ENCODE measurements at regions not wholly inside any gene's neighbourhood (a gene's known extent, or its start where the extent isn't known, plus 50 kb on each side); places are given as distances from the start of the nearest gene placed in this dataset.

GRCh38 chr12:123046431-123046830 is 66.0 kb downstream of the ARL6IP4 start:
- H3K36me3 ChIP-seq (ENCODE audit: control insufficient read depth in 2 of 4, insufficient read depth in 4 of 4, low read length in 3 of 4): no peaks in the 10 kb centered on the region
- H4K20me1 ChIP-seq (replicated peaks in 1 of 2; ENCODE audit: control insufficient read depth in 1 of 2, insufficient read depth in 2 of 2, low read length in 2 of 2): peaks cover 0 to 3% of the 10 kb centered on the region in 2 experiments
- no peak overlapping the region for H3K4ac ChIP-seq (replicated peaks; ENCODE audit: insufficient read length, low read depth, low read length)
- DNase-seq (ENCODE audit: low read depth in 1 of 2, low spot score in 2 of 2) (no peak), FAIRE-seq (no peak)
- no peak overlapping the region for H2AK5ac ChIP-seq (ENCODE audit: low read depth, low read length)
- H3K4me2 ChIP-seq (ENCODE audit: insufficient read depth in 1 of 2, low read depth in 2 of 2, low read length in 2 of 2): no peak overlapping the region
- H2BK12ac ChIP-seq (ENCODE audit: low read depth, low read length): no peak overlapping the region
- H3K9me3 ChIP-seq (ENCODE audit: insufficient read depth in 2 of 2, low read depth in 1 of 2, low read length in 1 of 2): no peaks in the 10 kb centered on the region
- H2BK5ac ChIP-seq (ENCODE audit: low read depth, low read length): no peak overlapping the region
- 90% methylated on average over 3 of the region's 3 CpGs; no CpG with 5 or more reads in 1 of the 2 experiments for WGBS, 2 experiments (ENCODE audit: extremely low coverage in 1 of 2, insufficient coverage in 1 of 2, insufficient read length in 1 of 2, insufficient replicate concordance in 2 of 2, low coverage in 1 of 2, low lambda C conversion rate in 2 of 2, missing lambda C conversion rate in 1 of 2)
- H3K79me2 ChIP-seq (ENCODE audit: control insufficient read depth in 1 of 2, insufficient read depth in 2 of 2, low read length in 2 of 2): no peaks in the 10 kb centered on the region
- H2BK15ac ChIP-seq (ENCODE audit: low read length): no peak overlapping the region
- H3K18ac ChIP-seq (ENCODE audit: extremely low read depth, low read length): no peak overlapping the region
- ChIA-PET CTCF (ENCODE audit: partially characterized antibody) (interaction anchor here (0.9 to 6.6 kb wide), 4 partner anchors 14 to 192 kb away, joined by 4 to 63 read pairs (median 34); no protein-coding TSS in a partner anchor), POLR2A (ENCODE audit: partially characterized antibody) (interaction anchor here (1.1 to 1.2 kb wide), 2 partner anchors 13 to 59 kb away, joined by 3 read pairs; no protein-coding TSS in a partner anchor)
- no peaks in the 10 kb centered on the region; a peak in 1 of 7 replicates for H3K4me1 ChIP-seq (replicated peaks in 1 of 4; ENCODE audit: control insufficient read depth in 3 of 4, insufficient read depth in 4 of 4, low read length in 3 of 4)
- H3K14ac ChIP-seq (ENCODE audit: insufficient read length): no peak overlapping the region
- no peak overlapping the region for H2AFZ ChIP-seq (ENCODE audit: low read length)
- H3K23ac ChIP-seq (ENCODE audit: insufficient read length): no peak overlapping the region
- H3K27ac ChIP-seq (ENCODE audit: low read depth, low read length): no peak overlapping the region
- no peaks in the 10 kb centered on the region for H3K23me2 ChIP-seq (ENCODE audit: low read depth, low read length)
- no peak overlapping the region for H2BK120ac ChIP-seq (replicated peaks; ENCODE audit: low read depth, low read length)
- H4K91ac ChIP-seq (replicated peaks; ENCODE audit: insufficient read length, low read length): no peak overlapping the region
- no peak overlapping the region for H3K4me3 ChIP-seq (ENCODE audit: extremely low read depth in 1 of 4, insufficient read depth in 2 of 4, low read depth in 3 of 4, low read length in 4 of 4)
- no peak overlapping the region for H3K9ac ChIP-seq (replicated peaks in 1 of 4; ENCODE audit: extremely low read depth in 1 of 4, low read depth in 3 of 4, low read length in 3 of 4)
- H4K8ac ChIP-seq (ENCODE audit: extremely low read depth, insufficient read depth, low read length): no peak overlapping the region
- no peak overlapping the region for H4K5ac ChIP-seq (ENCODE audit: insufficient read length, low read depth, low read length)
- H2BK20ac ChIP-seq (ENCODE audit: low read length): no peak overlapping the region
- no peak overlapping the region for H3K56ac ChIP-seq (replicated peaks; ENCODE audit: insufficient read length, low read depth, low read length)
- no peaks in the 10 kb centered on the region; a peak in 1 of 7 replicates for H3K27me3 ChIP-seq (replicated peaks in 1 of 4; ENCODE audit: control insufficient read depth in 3 of 4, extremely low read depth in 1 of 4, insufficient read depth in 3 of 4, low read length in 3 of 4)
- H3K79me1 ChIP-seq (ENCODE audit: low read depth, low read length): no peaks in the 10 kb centered on the region
- TF ChIP-seq MAFK (IDR thresholded peaks at IDR 0.05; ENCODE audit: low read depth, low read length) (no peak), CTCF (IDR thresholded peaks at IDR 0.05; ENCODE audit: control extremely low read depth in 1 of 3, insufficient read depth in 1 of 3, low read depth in 1 of 3, low read length in 3 of 3) (no peak), SRF (IDR thresholded peaks at IDR 0.05; ENCODE audit: low read depth, low read length) (no peak), TEAD4 (IDR thresholded peaks at IDR 0.05; ENCODE audit: low read depth, low read length) (no peak), RBBP5 (IDR thresholded peaks at IDR 0.05; ENCODE audit: borderline replicate concordance, low read depth, low read length) (no peak), NANOG (IDR thresholded peaks at IDR 0.05; ENCODE audit: insufficient read depth, low read depth, low read length, poor library complexity, severe bottlenecking) (no peak), HDAC6 (IDR thresholded peaks at IDR 0.05; ENCODE audit: low read depth, low read length) (no peak)
